GM23338 (cell line): ENCODE measurements at regions not wholly inside any gene's neighbourhood (a gene's known extent, or its start where the extent isn't known, plus 50 kb on each side); places are given as distances from the start of the nearest gene placed in this dataset.

Experiments used
- ATAC-seq: fragments of 200-7000 bp; cut with Tn5 transposase; 3 replicates; pipeline ENCODE4 v1.9.1; 2020
- DNase-seq: peaks from one replicate; pipeline ENCODE4 v3.0.0-alpha.2; 2015; ENCODE audit warnings: low spot score
- H2AFZ ChIP-seq: fragments of 200-600 bp; sonication (generic); 2 replicates; pipeline ENCODE4 v1.8.0; 2016; ENCODE audit warnings: antibody characterized with exemption, mild to moderate bottlenecking, moderate library complexity
- H3F3A ChIP-seq: fragments of 200-600 bp; sonication (generic); replicated peaks from 2 replicates; pipeline ENCODE4 v1.8.0; 2017; ENCODE audit warnings: antibody characterized with exemption, mixed run types, low read depth
- H3K27ac ChIP-seq: fragments of 200-600 bp; sonication (generic); 2 replicates; pipeline ENCODE4 v1.6.1; 2016; ENCODE audit warnings: low read depth
- H3K27me3 ChIP-seq: fragments of 200-600 bp; sonication (generic); 2 replicates; pipeline ENCODE4 v1.8.0; 2016; ENCODE audit warnings: mild to moderate bottlenecking, mixed run types, moderate library complexity; ENCODE audit not compliant: insufficient read depth
- H3K36me3 ChIP-seq: fragments of 200-600 bp; sonication (generic); 2 replicates; pipeline ENCODE4 v1.8.0; 2016; ENCODE audit warnings: mild to moderate bottlenecking; ENCODE audit not compliant: insufficient read depth
- H3K4me1 ChIP-seq: fragments of 200-600 bp; sonication (generic); 2 replicates; pipeline ENCODE4 v1.8.0; 2016; ENCODE audit warnings: mild to moderate bottlenecking, moderate library complexity; ENCODE audit not compliant: insufficient read depth
- H3K4me2 ChIP-seq: fragments of 200-600 bp; sonication (generic); 2 replicates; pipeline ENCODE4 v1.7.1; 2017; ENCODE audit warnings: mixed run types
- H3K4me3 ChIP-seq: fragments of 200-600 bp; sonication (generic); 2 replicates; pipeline ENCODE4 v1.6.1; 2016; ENCODE audit warnings: mixed run types
- H3K79me2 ChIP-seq: fragments of 200-600 bp; sonication (generic); replicated peaks from 2 replicates; pipeline ENCODE4 v1.8.0; 2017; ENCODE audit warnings: mild to moderate bottlenecking; ENCODE audit not compliant: insufficient read depth
- H3K9me2 ChIP-seq: fragments of 200-600 bp; sonication (generic); 2 replicates; pipeline ENCODE4 v1.8.0; 2017; ENCODE audit not compliant: insufficient read depth
- H4K20me1 ChIP-seq: fragments of 200-600 bp; sonication (generic); replicated peaks from 2 replicates; pipeline ENCODE4 v1.8.0; 2017; ENCODE audit warnings: mild to moderate bottlenecking; ENCODE audit not compliant: insufficient read depth
- H3K27ac Mint-ChIP-seq: 2 replicates; pipeline ENCODE4 v1.8.0; 2020; ENCODE audit warnings: inconsistent platforms, mild to moderate bottlenecking, moderate library complexity, mixed read lengths
- H3K27me3 Mint-ChIP-seq: 3 replicates; pipeline ENCODE4 v1.8.0; 2022; ENCODE audit warnings: low read depth, mild to moderate bottlenecking, moderate library complexity, mixed read lengths, inconsistent platforms; ENCODE audit not compliant: insufficient read depth, poor library complexity
- H3K36me3 Mint-ChIP-seq: 3 replicates; pipeline ENCODE4 v1.8.0; 2021; ENCODE audit warnings: low read depth, mild to moderate bottlenecking, inconsistent platforms, moderate library complexity, mixed read lengths
- H3K4me1 Mint-ChIP-seq: 3 replicates; pipeline ENCODE4 v1.8.0; 2020; ENCODE audit warnings: mild to moderate bottlenecking, inconsistent platforms, mixed read lengths
- H3K4me3 Mint-ChIP-seq: 3 replicates; pipeline ENCODE4 v1.8.0; 2021; ENCODE audit warnings: moderate library complexity, mild to moderate bottlenecking, inconsistent platforms, mixed read lengths
- H3K9me3 Mint-ChIP-seq: 3 replicates; pipeline ENCODE4 v1.8.0; 2020; ENCODE audit warnings: moderate library complexity, mild to moderate bottlenecking, inconsistent platforms, mixed read lengths
- CREB1 ChIP-seq: fragments of 250-450 bp; sonication (Bioruptor Pico); IDR thresholded peaks from 2 replicates; pipeline ENCODE4 v1.5.0; 2020; ENCODE audit warnings: low read depth, mild to moderate bottlenecking, moderate library complexity
- JUNB ChIP-seq: IDR thresholded peaks from one replicate; pipeline ENCODE4 v1.6.1; 2016; ENCODE audit warnings: antibody characterized with exemption; ENCODE audit not compliant: unreplicated experiment
- NANOG ChIP-seq: IDR thresholded peaks from 2 replicates; pipeline ENCODE4 v1.6.1; 2016; ENCODE audit warnings: antibody characterized with exemption, borderline replicate concordance
- POLR2AphosphoS5 ChIP-seq: IDR thresholded peaks from 2 replicates; pipeline ENCODE4 v1.6.1; 2016; ENCODE audit warnings: antibody characterized with exemption, low read depth
- STAT1 ChIP-seq: IDR thresholded peaks from one replicate; pipeline ENCODE4 v1.6.1; 2016; ENCODE audit warnings: antibody characterized with exemption; ENCODE audit not compliant: unreplicated experiment
- ZNF331 ChIP-seq: fragments of 250-450 bp; sonication (Bioruptor Pico); IDR thresholded peaks from 2 replicates; pipeline ENCODE4 v1.5.0; 2020; ENCODE audit warnings: low read depth, mild to moderate bottlenecking, moderate library complexity
- ZNF462 ChIP-seq: fragments of 250-450 bp; sonication (Bioruptor Pico); IDR thresholded peaks from 2 replicates; pipeline ENCODE4 v1.5.0; 2020; ENCODE audit warnings: mild to moderate bottlenecking, moderate library complexity
- TF ChIP-seq, protein P1 (sequence below), 2 experiments: fragments of 200-600 bp in 1 of 2; sonication (generic) in 1 of 2; conservative IDR thresholded peaks; 2 replicates each; pipeline versions ENCODE4 v1.5.1 to v1.6.1; 2016 to 2017; ENCODE audit warnings: antibody characterized with exemption in 2 of 2, low read depth in 2 of 2, mild to moderate bottlenecking in 2 of 2, moderate library complexity in 1 of 2
- TF ChIP-seq, protein P2 (sequence below): IDR thresholded peaks from one replicate; pipeline ENCODE4 v1.6.1; 2018; ENCODE audit warnings: antibody characterized with exemption; ENCODE audit not compliant: unreplicated experiment

DNA sequence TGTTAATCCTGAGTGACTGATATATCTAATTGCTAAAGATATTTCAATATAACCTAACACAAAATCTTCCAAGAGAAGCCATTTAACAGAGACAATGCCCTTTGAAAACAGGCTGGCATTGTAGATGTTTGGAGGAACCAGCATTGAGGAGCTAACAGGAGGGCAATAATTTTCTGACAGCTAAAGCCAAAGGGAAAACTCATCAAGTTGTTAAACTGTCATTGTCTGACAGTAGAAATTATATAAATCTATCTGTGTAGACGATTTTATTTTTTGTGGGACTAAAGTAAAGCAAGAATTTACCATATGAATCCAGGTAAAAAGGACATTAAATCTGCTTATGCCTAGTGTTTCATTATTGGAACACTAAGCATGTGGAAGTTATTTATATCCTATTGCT is 500.2 kb upstream of the NMUR2 start:
- H3K4me2 ChIP-seq = no peak overlapping the region
- H3K4me3 ChIP-seq = no peak overlapping the region
- no peak overlapping the region for H3K27ac ChIP-seq
- no peaks in the 10 kb centered on the region for H3K9me3 Mint-ChIP-seq
- no peaks in the 10 kb centered on the region for H3K36me3 Mint-ChIP-seq
- no peaks in the 10 kb centered on the region for H3K9me2 ChIP-seq
- H3K36me3 ChIP-seq = no peaks in the 10 kb centered on the region
- no peaks in the 10 kb centered on the region for H3K79me2 ChIP-seq
- H3F3A ChIP-seq = no peaks in the 10 kb centered on the region
- no peak overlapping the region for H3K4me3 Mint-ChIP-seq
- no peak overlapping the region for H3K27ac Mint-ChIP-seq
- no peaks in the 10 kb centered on the region for H3K27me3 Mint-ChIP-seq
- peaks cover 10% of the 10 kb centered on the region; the same call in 1 of the 2 replicates for H3K4me1 ChIP-seq
- ATAC-seq = no peak
- no peak for DNase-seq
- H3K4me1 Mint-ChIP-seq = peaks cover 9% of the 10 kb centered on the region
- H4K20me1 ChIP-seq = no peaks in the 10 kb centered on the region
- no peaks in the 10 kb centered on the region for H3K27me3 ChIP-seq
- H2AFZ ChIP-seq = no peak overlapping the region
- TF ChIP-seq ZNF462 (CRISPR knock-in tag) (no peak), ZNF331 (no peak), JUNB (no peak), STAT1 (no peak), CREB1 (CRISPR knock-in tag) (no peak), NANOG (no peak), POLR2AphosphoS5 (no peak)
- TF ChIP-seq, protein P1, sequence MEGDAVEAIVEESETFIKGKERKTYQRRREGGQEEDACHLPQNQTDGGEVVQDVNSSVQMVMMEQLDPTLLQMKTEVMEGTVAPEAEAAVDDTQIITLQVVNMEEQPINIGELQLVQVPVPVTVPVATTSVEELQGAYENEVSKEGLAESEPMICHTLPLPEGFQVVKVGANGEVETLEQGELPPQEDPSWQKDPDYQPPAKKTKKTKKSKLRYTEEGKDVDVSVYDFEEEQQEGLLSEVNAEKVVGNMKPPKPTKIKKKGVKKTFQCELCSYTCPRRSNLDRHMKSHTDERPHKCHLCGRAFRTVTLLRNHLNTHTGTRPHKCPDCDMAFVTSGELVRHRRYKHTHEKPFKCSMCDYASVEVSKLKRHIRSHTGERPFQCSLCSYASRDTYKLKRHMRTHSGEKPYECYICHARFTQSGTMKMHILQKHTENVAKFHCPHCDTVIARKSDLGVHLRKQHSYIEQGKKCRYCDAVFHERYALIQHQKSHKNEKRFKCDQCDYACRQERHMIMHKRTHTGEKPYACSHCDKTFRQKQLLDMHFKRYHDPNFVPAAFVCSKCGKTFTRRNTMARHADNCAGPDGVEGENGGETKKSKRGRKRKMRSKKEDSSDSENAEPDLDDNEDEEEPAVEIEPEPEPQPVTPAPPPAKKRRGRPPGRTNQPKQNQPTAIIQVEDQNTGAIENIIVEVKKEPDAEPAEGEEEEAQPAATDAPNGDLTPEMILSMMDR (conservative IDR thresholded peaks at IDR 0.05; ENCODE audit: low read depth in 2 of 2) = no peak
- TF ChIP-seq, protein P2, sequence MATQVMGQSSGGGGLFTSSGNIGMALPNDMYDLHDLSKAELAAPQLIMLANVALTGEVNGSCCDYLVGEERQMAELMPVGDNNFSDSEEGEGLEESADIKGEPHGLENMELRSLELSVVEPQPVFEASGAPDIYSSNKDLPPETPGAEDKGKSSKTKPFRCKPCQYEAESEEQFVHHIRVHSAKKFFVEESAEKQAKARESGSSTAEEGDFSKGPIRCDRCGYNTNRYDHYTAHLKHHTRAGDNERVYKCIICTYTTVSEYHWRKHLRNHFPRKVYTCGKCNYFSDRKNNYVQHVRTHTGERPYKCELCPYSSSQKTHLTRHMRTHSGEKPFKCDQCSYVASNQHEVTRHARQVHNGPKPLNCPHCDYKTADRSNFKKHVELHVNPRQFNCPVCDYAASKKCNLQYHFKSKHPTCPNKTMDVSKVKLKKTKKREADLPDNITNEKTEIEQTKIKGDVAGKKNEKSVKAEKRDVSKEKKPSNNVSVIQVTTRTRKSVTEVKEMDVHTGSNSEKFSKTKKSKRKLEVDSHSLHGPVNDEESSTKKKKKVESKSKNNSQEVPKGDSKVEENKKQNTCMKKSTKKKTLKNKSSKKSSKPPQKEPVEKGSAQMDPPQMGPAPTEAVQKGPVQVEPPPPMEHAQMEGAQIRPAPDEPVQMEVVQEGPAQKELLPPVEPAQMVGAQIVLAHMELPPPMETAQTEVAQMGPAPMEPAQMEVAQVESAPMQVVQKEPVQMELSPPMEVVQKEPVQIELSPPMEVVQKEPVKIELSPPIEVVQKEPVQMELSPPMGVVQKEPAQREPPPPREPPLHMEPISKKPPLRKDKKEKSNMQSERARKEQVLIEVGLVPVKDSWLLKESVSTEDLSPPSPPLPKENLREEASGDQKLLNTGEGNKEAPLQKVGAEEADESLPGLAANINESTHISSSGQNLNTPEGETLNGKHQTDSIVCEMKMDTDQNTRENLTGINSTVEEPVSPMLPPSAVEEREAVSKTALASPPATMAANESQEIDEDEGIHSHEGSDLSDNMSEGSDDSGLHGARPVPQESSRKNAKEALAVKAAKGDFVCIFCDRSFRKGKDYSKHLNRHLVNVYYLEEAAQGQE = no peak
